Stimulated activated CD8-positive, alpha-beta memory T cell treated with anti-CD3 and anti-CD28 coated beads, Interleukin-2, amount 100 ng/mL, for 48 hours (primary cell): ENCODE measurements at regions not wholly inside any gene's neighbourhood (a gene's known extent, or its start where the extent isn't known, plus 50 kb on each side); places are given as distances from the start of the nearest gene placed in this dataset.

Experiments used
- DNase-seq, 2 donors: peaks; one replicate each; pipeline ENCODE4 v3.0.0-alpha.2; 2020; ENCODE audit warnings: low read depth in 2 of 2

GRCh38 chr16:9511389-9511788 is 419.9 kb downstream of the HAPSTR1 start:
- DNase-seq, result no peak

- DNase-seq, result no peak
Measured at GRCh38 chr16:9516444-9516843, 425.0 kb downstream of the HAPSTR1 start.

- DNase-seq, result no peak
Measured at GRCh38 chr16:9518051-9518450, 426.6 kb downstream of the HAPSTR1 start.

- DNase-seq, result no peak
Measured at GRCh38 chr16:9518581-9518980, 427.1 kb downstream of the HAPSTR1 start.

GRCh38 chr16:9521749-9522370 is 430.4 kb downstream of the HAPSTR1 start:
- DNase-seq, result no peak

GRCh38 chr16:9522614-9523013 is 431.2 kb downstream of the HAPSTR1 start:
- no peak for DNase-seq

- DNase-seq, result no peak
Measured at GRCh38 chr16:9523994-9524393, 432.6 kb downstream of the HAPSTR1 start.

- DNase-seq, result no peak
Measured at GRCh38 chr16:9525037-9525436, 433.6 kb downstream of the HAPSTR1 start.

GRCh38 chr16:9526791-9527190 is 435.3 kb downstream of the HAPSTR1 start:
- DNase-seq, result no peak

GRCh38 chr16:9527976-9528375 is 436.5 kb downstream of the HAPSTR1 start:
- DNase-seq, result no peak

- DNase-seq, result no peak
Measured at GRCh38 chr16:9528511-9529079, 437.2 kb downstream of the HAPSTR1 start.

- DNase-seq, result no peak
Measured at GRCh38 chr16:9533042-9533441, 441.6 kb downstream of the HAPSTR1 start.

- no peak for DNase-seq
Measured at GRCh38 chr16:9534759-9535158, 443.3 kb downstream of the HAPSTR1 start.

GRCh38 chr16:9536905-9537304 is 445.5 kb downstream of the HAPSTR1 start:
- DNase-seq, result no peak

GRCh38 chr16:9539346-9539745 is 447.9 kb downstream of the HAPSTR1 start:
- DNase-seq, result no peak

GRCh38 chr16:9541723-9542122 is 450.3 kb downstream of the HAPSTR1 start:
- DNase-seq, result no peak

GRCh38 chr16:9542165-9542755 is 450.8 kb downstream of the HAPSTR1 start:
- no peak for DNase-seq

- DNase-seq, result no peak
Measured at GRCh38 chr16:9545522-9546437, 454.3 kb downstream of the HAPSTR1 start.

GRCh38 chr16:9546438-9546786 is 455.0 kb downstream of the HAPSTR1 start:
- DNase-seq, result no peak

GRCh38 chr16:9549487-9549886 is 458.0 kb downstream of the HAPSTR1 start:
- DNase-seq, result no peak

GRCh38 chr16:9555051-9555450 is 463.6 kb downstream of the HAPSTR1 start:
- no peak for DNase-seq

GRCh38 chr16:9556949-9557665 is 465.7 kb downstream of the HAPSTR1 start:
- no peak for DNase-seq
